Neural cell (in vitro differentiated cells): ENCODE measurements at regions not wholly inside any gene's neighbourhood (a gene's known extent, or its start where the extent isn't known, plus 50 kb on each side); places are given as distances from the start of the nearest gene placed in this dataset.

Experiments used
- H2AFZ ChIP-seq: fragments of 200-600, 300-800 bp; sonication (generic), shearing (Covaris generic); 2 replicates; pipeline ENCODE4 v1.6.0; 2014; ENCODE audit warnings: low read depth, mild to moderate bottlenecking, antibody characterized with exemption, low read length, moderate library complexity
- H3F3A ChIP-seq: fragments of 200-600 bp; shearing (Covaris generic); 2 replicates; pipeline ENCODE4 v1.6.1; 2016; ENCODE audit warnings: mild to moderate bottlenecking, moderate library complexity, mixed read lengths, antibody characterized with exemption, low read length; ENCODE audit not compliant: insufficient read depth, poor library complexity, severe bottlenecking
- H3K27ac ChIP-seq: fragments of 200-600, 300-800 bp; sonication (generic), shearing (Covaris generic); 2 replicates; pipeline ENCODE4 v1.5.1; 2014; ENCODE audit warnings: mild to moderate bottlenecking, low read length, moderate library complexity
- H3K27me3 ChIP-seq: fragments of 300-800, 200-600 bp; sonication (generic), shearing (Covaris generic); 2 replicates; pipeline ENCODE4 v1.6.0; 2014; ENCODE audit warnings: mild to moderate bottlenecking, low read depth, low read length, moderate library complexity; ENCODE audit not compliant: insufficient read depth
- H3K36me3 ChIP-seq: fragments of 300-800, 200-600 bp; sonication (generic), shearing (Covaris generic); 2 replicates; pipeline ENCODE4 v1.5.1; 2014; ENCODE audit warnings: mild to moderate bottlenecking, antibody characterized with exemption, low read length, moderate library complexity; ENCODE audit not compliant: insufficient read depth
- H3K4me2 ChIP-seq: fragments of 300-800, 200-600 bp; sonication (generic), shearing (Covaris generic); 2 replicates; pipeline ENCODE4 v1.6.0; 2014; ENCODE audit warnings: mild to moderate bottlenecking, low read length
- H3K4me3 ChIP-seq: fragments of 300-800, 200-600 bp; sonication (generic), shearing (Covaris generic); 2 replicates; pipeline ENCODE4 v1.5.1; 2014; ENCODE audit warnings: mild to moderate bottlenecking, low read length, moderate library complexity
- H3K79me2 ChIP-seq: fragments of 200-600 bp; shearing (Covaris generic); replicated peaks from 2 replicates; pipeline ENCODE4 v1.6.0; 2014; ENCODE audit warnings: mild to moderate bottlenecking, low read length, moderate library complexity; ENCODE audit not compliant: insufficient read depth
- H3K9ac ChIP-seq: fragments of 300-800, 200-600 bp; sonication (generic), shearing (Covaris generic); 2 replicates; pipeline ENCODE4 v1.6.1; 2016; ENCODE audit warnings: mild to moderate bottlenecking, low read length, mixed read lengths
- H3K9me2 ChIP-seq: fragments of 200-600 bp; shearing (Covaris generic); 2 replicates; pipeline ENCODE4 v1.6.1; 2016; ENCODE audit warnings: mild to moderate bottlenecking, low read length, mixed read lengths; ENCODE audit not compliant: insufficient read depth
- H3K9me3 ChIP-seq: fragments of 200-600, 300-800 bp; sonication (generic), shearing (Covaris generic); 2 replicates; pipeline ENCODE4 v1.6.1; 2016; ENCODE audit warnings: mild to moderate bottlenecking, mixed run types, low read length, moderate library complexity, mixed read lengths
- H4K20me1 ChIP-seq: fragments of 200-600 bp; shearing (Covaris generic); 2 replicates; pipeline ENCODE4 v1.6.1; 2016; ENCODE audit warnings: mild to moderate bottlenecking, mixed run types; ENCODE audit not compliant: insufficient read depth
- CTCF ChIP-seq: fragments of 450-650 bp; IDR thresholded peaks from 2 replicates; pipeline ENCODE4 v1.5.1; 2014; ENCODE audit warnings: antibody characterized with exemption, mild to moderate bottlenecking, moderate library complexity; ENCODE audit not compliant: poor library complexity, severe bottlenecking
- EP300 ChIP-seq: fragments of 450-650 bp; conservative IDR thresholded peaks from 2 replicates; pipeline ENCODE4 v1.6.1; 2014; ENCODE audit warnings: antibody characterized with exemption, mild to moderate bottlenecking, moderate library complexity; ENCODE audit not compliant: poor library complexity, severe bottlenecking
- EZH2 ChIP-seq: fragments of 200-600, 300-800 bp; shearing (Covaris generic), sonication (generic); IDR thresholded peaks from 2 replicates; pipeline ENCODE4 v1.6.1; 2014; ENCODE audit warnings: antibody characterized with exemption, low read length, borderline replicate concordance, mild to moderate bottlenecking; ENCODE audit not compliant: insufficient read depth, poor library complexity, severe bottlenecking
- MXI1 ChIP-seq: fragments of 450-650 bp; conservative IDR thresholded peaks from 2 replicates; pipeline ENCODE4 v1.6.1; 2014; ENCODE audit warnings: antibody characterized with exemption, mild to moderate bottlenecking; ENCODE audit not compliant: poor library complexity, severe bottlenecking
- POLR2AphosphoS5 ChIP-seq: IDR thresholded peaks from 2 replicates; pipeline ENCODE4 v1.6.1; 2012
- RAD21 ChIP-seq: fragments of 450-650 bp; conservative IDR thresholded peaks from 2 replicates; pipeline ENCODE4 v1.6.1; 2014; ENCODE audit warnings: antibody characterized with exemption, mild to moderate bottlenecking, moderate library complexity
- REST ChIP-seq: IDR thresholded peaks from 2 replicates; pipeline ENCODE4 v1.6.1; 2012; ENCODE audit warnings: borderline replicate concordance
- SMC3 ChIP-seq: fragments of 450-650 bp; conservative IDR thresholded peaks from 2 replicates; pipeline ENCODE4 v1.6.1; 2014; ENCODE audit warnings: antibody characterized with exemption, mild to moderate bottlenecking, moderate library complexity; ENCODE audit not compliant: poor library complexity
- TAF1 ChIP-seq: IDR thresholded peaks from 2 replicates; pipeline ENCODE4 v1.6.1; 2012; ENCODE audit warnings: low read depth

GRCh38 chr6:15798533-15799255, 135.9 kb upstream of the DTNBP1 start:
- Histone ChIP-seq H3K36me3 (no peaks in the 10 kb centered on the region), H4K20me1 (no peaks in the 10 kb centered on the region), H3K79me2 (no peaks in the 10 kb centered on the region), H3K27me3 (no peaks in the 10 kb centered on the region), H3K4me3 (no peak overlapping the region), H3K4me2 (no peak overlapping the region), H3K9me2 (no peaks in the 10 kb centered on the region), H3K9me3 (no peaks in the 10 kb centered on the region), H2AFZ (no peak overlapping the region), H3K27ac (no peak overlapping the region), H3F3A (no peaks in the 10 kb centered on the region), H3K9ac (no peak overlapping the region)
- TF ChIP-seq REST (no peak), EZH2 (no peak)

DNA sequence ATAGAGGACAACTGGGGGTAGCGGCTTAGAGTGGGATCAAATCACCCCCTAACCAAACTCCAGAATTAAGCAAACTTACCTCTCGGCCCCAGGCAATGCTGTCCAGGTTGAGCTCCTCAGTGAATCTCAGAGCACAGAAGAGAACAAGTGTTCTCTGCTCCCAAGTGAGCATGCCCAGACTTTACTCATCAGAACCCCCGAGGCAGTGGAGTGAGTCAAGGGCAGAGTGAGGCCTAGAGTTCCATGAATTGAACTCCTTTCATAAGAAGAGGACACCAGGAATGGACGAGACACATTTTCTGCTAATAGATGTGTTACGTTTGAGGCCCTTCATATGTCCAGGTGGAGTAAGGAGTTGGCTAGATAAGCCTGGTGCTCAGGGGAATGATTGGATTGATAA, 134.0 kb upstream of the DTNBP1 start:
- Histone ChIP-seq H3K9me2 (no peaks in the 10 kb centered on the region), H3K9ac (no peak overlapping the region), H4K20me1 (no peaks in the 10 kb centered on the region), H3K79me2 (no peaks in the 10 kb centered on the region), H3K4me2 (no peak overlapping the region), H3F3A (no peaks in the 10 kb centered on the region), H3K36me3 (no peaks in the 10 kb centered on the region), H3K27ac (no peak overlapping the region), H3K4me3 (no peak overlapping the region), H3K9me3 (no peaks in the 10 kb centered on the region), H3K27me3 (no peaks in the 10 kb centered on the region), H2AFZ (no peak overlapping the region)
- TF ChIP-seq RAD21 (no peak), SMC3 (no peak), EP300 (no peak), TAF1 (no peak), MXI1 (no peak), EZH2 (no peak), REST (no peak), CTCF (no peak), POLR2AphosphoS5 (no peak)
